ELF-1 (cell line): ENCODE measurements at regions not wholly inside any gene's neighbourhood (a gene's known extent, or its start where the extent isn't known, plus 50 kb on each side); places are given as distances from the start of the nearest gene placed in this dataset.
A peak's percentile ranks its signal among the peaks of the same experiment; 100 is the strongest.
"Not testable (repeated sequence)": the region's sequence is repeated elsewhere in the genome, so short reads cannot be mapped to it uniquely, and the experiment has no call there.

Source experiments
- DNase-seq: peaks from one replicate; pipeline ENCODE4 v3.0.0-alpha.2; 2016; ENCODE audit warnings: low read depth, low spot score

GRCh38 chr4:102397056-102397455, 51.8 kb upstream of the SLC39A8 start:
- DNase-seq, result not testable (repeated sequence)

GRCh38 chr4:102399021-102399420, 53.7 kb upstream of the SLC39A8 start:
- no peak for DNase-seq

GRCh38 chr4:102400898-102401297, 55.6 kb upstream of the SLC39A8 start:
- no peak for DNase-seq

- no peak for DNase-seq
These were observed 56.9 kb upstream of the SLC39A8 start for GRCh38 chr4:102402223-102402622.

- DNase-seq, result no peak
These were observed 57.8 kb upstream of the SLC39A8 start for GRCh38 chr4:102403116-102403515.

- DNase-seq, result no peak
These were observed 59.2 kb upstream of the SLC39A8 start for GRCh38 chr4:102404431-102404969.

GRCh38 chr4:102405821-102406401, 60.6 kb upstream of the SLC39A8 start:
- no peak for DNase-seq

GRCh38 chr4:102410884-102411283, 65.6 kb upstream of the SLC39A8 start:
- not testable (repeated sequence) for DNase-seq

GRCh38 chr4:102411408-102411807, 66.1 kb upstream of the SLC39A8 start:
- no peak for DNase-seq

- DNase-seq, result no peak
These were observed 71.5 kb upstream of the SLC39A8 start for GRCh38 chr4:102416765-102417164.

- DNase-seq, result no peak
These were observed 75.5 kb upstream of the SLC39A8 start for GRCh38 chr4:102420563-102421398.

- DNase-seq, result no peak
These were observed 77.6 kb upstream of the SLC39A8 start for GRCh38 chr4:102422843-102423242.

GRCh38 chr4:102423375-102423774, 77.8 kb upstream of the NFKB1 start:
- no peak for DNase-seq

- no peak for DNase-seq
These were observed 73.7 kb upstream of the NFKB1 start for GRCh38 chr4:102427371-102427998.

- no peak for DNase-seq
These were observed 73.0 kb upstream of the NFKB1 start for GRCh38 chr4:102428122-102428521.

- DNase-seq, result peak; percentile 27
These were observed 71.6 kb upstream of the NFKB1 start for GRCh38 chr4:102429553-102429952.

- no peak for DNase-seq
These were observed 70.7 kb upstream of the NFKB1 start for GRCh38 chr4:102430461-102430910.

- no peak for DNase-seq
These were observed 69.6 kb upstream of the NFKB1 start for GRCh38 chr4:102431608-102431961.

GRCh38 chr4:102437111-102437510, 64.0 kb upstream of the NFKB1 start:
- no peak for DNase-seq

- no peak for DNase-seq
These were observed 62.5 kb upstream of the NFKB1 start for GRCh38 chr4:102438396-102439235.

- no peak for DNase-seq
These were observed 61.9 kb upstream of the NFKB1 start for GRCh38 chr4:102439236-102439614.

GRCh38 chr4:102439812-102440211, 61.3 kb upstream of the NFKB1 start:
- DNase-seq, result no peak
